NCI-H1694 (cell line): ENCODE measurements at regions not wholly inside any gene's neighbourhood (a gene's known extent, or its start where the extent isn't known, plus 50 kb on each side); places are given as distances from the start of the nearest gene placed in this dataset.
"Not testable (repeated sequence)": the region's sequence is repeated elsewhere in the genome, so short reads cannot be mapped to it uniquely, and the experiment has no call there.

ENCODE experiments used
- DNase-seq: peaks from one replicate; lab custom pipeline; 2025; lab: John Stamatoyannopoulos, UW

DNA sequence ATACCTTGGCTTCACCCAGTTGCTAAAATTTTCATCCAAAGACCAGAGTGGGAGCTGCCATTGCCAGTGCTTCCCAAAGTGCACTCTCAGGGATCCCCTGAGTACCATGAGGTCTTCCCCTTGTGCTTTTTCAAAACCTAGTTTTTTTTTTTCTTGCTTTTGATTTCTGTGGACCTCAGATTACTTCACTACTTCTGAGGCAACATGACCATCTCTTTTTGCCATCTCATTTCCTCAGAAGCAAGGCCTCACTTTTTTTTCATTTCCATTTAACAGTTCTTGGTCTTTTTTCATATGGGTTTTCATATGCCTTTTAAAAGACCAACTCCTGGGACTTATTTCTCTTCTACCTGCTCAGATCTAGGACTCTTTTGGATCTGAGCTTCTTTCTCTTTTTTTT, 64.1 kb upstream of the MMS22L start:
- no peak for DNase-seq

DNA sequence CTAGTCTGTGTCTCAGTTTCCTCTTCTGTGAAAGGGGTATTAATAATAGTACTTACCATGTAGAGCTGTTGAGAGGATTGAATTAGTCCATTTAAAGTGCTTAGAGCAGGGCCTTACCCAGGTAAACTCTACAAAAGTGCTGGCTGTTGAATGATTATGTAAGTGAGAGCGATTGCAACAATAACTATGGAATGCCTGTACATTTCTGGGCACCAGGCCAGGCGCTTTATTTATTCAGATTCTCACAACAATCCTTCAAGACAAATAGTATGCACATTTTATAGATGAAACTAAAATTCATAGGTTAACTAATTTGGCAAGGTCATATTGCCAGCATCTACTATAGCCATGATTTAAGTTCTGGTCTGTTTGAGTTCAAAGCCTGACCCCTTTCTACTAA, 78.3 kb upstream of the MMS22L start:
- DNase-seq: no peak

DNA sequence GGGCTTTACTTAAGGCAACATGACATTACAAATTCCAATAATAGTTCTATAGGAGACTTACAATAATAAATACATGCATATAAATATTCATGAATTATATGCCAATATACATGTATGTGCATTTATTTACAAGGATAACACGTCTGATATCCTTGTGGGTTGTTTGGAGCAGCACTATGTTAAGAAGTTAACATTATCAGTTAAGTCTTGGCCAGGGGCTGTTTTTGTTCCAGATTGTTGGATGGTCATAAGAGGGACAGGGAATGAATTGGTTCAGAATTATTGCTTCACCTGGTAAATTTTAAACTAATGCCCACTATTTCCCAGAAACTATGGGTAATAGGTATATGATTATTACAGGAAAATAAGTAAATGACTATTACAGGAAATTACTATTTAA, 81.3 kb upstream of the MMS22L start:
- no peak for DNase-seq

DNA sequence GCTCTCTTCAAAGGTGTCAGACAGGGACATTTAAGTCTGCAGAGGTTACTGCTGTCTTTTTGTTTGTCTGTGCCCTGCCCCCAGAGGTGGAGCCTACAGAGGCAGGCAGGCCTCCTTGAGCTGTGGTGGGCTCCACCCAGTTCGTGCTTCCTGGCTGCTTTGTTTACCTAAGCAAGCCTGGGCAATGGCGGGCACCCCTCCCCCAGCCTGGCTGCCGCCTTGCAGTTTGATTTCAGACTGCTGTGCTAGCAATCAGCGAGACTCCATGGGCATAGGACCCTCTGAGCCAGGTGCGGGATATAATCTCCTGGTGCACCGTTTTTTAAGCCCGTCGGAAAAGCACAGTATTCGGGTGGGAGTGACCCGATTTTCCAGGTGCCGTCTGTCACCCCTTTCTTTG, 99.1 kb upstream of the MMS22L start:
- DNase-seq: not testable (repeated sequence)

DNA sequence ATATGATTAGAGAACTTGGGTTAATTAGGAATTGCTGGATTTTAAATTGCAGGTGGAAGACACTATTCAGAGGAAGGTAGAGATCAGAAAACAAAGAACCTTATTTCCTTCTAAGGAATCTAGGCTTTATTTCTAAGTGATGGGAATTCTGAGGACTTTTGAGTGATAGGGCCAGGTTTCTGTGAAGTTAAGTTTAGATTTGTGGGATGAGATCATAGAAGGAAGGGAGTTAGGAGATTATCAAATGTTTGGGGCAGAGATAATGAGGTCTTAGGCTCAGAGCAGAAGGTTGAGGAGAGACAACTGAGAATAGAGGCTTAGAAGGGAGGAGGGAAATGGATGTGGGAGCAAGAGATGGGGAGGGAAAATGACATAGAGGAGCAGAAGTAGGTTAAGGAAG, 109.7 kb upstream of the MMS22L start:
- DNase-seq: no peak

DNA sequence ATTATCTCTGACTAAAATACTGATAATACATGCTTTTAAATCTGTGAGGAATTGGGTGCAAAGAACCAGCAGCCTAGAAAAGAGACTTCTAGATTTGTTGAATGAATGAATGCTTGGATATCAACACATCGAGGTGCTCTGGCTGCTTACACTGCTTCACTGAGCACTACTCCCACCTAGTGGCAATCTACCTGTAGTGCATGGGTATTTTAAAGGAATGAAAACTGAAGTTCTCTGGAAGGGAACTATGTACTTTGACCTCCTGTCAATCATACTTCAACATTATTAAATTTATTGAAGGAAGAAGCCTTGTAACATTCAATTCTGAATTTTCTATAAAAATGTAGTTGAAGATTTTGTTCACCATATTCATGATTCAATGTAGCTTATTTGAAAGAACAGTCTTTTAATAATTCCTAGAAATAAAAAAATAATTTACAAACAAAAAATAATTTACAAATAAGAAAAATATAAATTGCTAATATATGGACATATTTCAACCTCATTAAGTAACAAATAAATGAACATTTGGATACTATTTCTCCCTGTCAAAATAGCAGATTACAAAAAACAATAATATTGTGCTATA, 111.2 kb upstream of the MMS22L start:
- peak; percentile 49 for DNase-seq

DNA sequence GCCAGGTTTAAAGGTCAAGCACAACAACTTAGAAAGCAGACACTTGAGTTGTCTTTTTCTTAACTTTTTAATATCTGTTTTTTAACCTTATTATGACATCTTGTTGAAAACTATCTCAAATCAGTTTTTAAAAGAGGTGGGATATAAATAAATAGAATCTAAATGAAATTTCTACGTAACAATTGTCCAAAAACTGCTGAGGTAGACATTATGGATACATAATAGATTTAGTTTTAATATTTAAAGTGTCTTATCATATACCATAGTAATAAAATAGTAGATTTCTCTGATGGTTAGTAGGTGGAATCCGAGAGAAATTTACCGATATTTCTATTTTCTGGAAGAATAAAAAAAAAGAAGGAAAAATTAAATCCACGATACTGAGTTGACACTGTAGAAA, 113.9 kb upstream of the MMS22L start:
- no peak for DNase-seq

DNA sequence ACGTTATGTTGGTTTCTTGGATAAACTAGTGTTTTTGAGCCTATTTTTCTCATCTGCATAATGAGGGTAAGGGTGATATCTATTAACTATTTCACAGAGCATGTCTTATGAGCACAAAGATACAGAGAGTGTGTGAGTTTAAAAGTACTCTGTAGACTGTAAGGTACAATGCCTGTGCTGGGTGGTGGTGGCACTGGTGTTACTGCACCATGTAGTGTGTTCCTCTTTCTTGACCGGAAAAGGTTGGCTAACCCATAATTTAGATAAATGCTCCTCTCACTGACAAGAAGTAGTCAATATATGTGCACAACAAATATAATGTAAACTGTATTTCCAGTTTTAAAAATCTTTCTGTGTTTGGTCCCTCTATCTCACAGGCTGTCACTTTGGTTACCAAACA, 116.2 kb upstream of the MMS22L start:
- DNase-seq: no peak

DNA sequence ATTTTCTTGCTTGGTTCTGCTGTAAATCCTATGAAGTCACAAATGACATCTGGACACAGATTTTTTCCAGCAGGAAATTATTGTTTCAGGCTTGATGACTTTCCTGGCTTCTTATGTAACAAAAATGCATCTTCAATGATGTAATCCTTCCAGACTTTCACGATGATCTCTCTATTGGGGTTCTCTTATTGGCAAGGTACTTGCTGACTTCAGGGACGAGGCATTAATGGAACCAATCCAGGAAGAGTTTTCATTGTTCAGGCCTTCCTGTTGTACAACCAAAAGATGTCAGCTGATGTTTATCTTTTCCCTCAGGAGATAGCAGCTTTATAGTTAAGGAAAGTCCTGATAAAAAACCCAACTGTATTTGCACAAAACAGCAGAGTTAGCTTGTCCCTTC, 118.5 kb upstream of the MMS22L start:
- no peak for DNase-seq

DNA sequence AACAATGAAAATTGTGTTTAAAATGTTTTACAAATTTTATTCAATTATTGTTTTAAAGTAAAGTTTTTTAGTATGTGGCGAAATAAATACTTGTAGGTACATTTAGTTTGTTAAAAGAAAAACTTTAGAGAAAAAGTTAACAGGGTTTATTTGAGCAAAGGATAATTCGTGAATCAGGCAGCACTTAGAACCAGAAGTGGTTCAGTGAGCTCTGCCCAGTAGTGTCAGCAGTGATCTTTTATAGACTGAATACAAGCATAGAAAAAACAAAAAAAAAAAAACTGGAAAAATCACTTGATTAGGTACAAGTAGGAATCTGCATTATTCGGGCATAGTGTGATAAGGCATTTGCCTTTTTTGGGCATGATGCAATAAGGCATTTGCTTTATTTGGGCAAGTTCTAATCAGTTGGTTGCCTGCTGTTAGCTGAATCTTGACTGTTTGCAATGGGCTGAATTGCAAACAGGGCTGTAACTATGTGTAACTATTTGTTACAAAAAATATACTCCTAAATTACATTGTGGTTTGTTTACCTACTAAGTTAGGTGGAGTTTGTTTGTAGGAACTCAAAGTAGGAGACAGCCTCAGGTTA, 122.9 kb upstream of the MMS22L start:
- no peak for DNase-seq

DNA sequence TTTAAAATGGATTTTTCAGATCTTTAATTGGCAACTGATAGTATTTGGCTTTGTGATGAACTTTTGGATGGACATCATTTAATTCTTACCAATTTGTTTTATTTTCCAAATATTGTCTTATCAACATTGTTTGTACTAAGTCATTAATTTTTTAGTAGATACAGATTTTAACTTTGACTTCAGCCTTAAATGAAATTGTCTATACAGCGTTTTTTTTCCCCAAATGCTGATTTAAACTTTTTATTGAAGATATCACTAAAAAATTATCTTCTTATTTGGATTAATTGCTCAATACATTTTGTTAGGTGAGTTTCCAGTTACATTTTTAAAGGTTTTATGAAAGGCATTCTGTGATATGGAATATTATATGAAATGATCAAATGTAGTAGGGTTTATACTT, 123.6 kb upstream of the MMS22L start:
- DNase-seq: no peak

DNA sequence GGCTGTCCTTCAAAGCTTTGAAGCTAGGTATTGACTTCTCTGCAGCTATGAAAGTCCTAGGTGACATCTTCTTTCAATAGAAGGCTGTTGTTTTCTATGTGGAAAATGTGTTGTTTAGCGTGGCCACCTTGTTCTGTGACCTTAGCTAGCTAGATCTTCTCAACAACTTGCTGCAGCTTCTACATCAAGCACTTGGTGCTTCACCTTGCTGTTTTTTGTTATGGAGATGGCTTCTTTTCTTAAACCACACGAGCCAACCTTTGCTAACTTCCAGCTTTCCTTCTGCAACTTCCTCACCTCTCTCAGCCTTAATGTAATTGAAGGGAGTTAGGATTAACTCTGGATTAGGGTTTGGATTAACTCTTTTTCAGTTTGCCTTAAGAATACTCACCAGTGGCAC, 128.6 kb upstream of the MMS22L start:
- DNase-seq: no peak

DNA sequence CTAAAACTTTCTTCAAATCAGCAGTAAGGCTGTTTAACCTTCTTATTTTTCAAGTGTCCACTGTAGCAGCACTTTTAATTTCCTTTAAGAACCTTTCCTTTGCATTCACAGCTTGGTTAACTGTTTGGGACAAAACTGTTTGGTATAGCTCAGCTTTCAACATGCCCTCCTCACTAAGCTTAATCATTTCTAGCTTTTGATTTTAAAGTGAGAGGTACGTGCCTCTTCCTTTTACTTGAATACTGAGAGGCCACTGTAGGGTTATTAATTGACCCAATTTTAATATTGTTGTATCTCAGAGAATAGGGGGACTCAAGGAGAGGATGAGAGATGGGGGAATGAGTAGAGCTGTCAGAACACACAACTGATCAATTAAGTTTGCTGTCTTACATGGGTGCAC, 129.5 kb upstream of the MMS22L start:
- no peak for DNase-seq

DNA sequence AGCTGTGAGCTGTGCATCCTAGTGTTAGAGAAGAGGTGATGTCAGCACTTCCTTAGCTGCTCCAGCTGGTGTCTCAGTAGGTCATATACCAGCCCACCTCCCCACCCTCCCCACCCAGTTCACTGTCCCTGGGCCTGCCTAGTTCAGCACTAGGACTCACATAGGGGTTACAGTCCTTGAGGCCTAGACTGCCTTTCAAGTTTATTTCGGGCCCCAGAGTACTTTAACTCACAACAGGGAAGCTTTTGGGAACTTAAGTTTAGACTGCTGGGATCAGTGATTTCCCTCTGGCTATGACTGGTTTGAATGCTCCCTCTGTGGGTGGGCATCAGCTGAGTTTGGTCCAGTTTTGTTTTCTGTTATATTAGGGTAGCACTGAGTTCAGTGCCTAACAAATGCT, 139.2 kb upstream of the MMS22L start:
- DNase-seq: no peak

DNA sequence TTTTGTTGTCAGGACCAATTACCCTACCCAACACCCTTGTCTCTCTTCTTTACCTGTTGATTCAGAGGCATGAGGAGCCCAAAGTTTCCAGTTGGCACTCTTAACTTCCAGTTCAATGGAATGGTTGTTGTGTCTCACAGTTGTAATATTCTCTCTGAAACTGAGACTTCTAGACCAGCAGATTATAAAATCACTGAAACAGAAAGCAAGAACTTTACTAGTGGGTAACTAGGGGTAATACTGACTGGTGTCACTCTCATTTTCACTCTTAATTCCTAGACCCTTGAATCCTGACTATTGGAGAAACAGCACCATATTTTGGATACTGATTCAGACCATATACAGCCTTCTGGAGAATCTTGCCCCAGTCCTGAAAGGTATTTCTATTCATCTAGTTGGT, 140.2 kb upstream of the MMS22L start:
- DNase-seq: no peak

DNA sequence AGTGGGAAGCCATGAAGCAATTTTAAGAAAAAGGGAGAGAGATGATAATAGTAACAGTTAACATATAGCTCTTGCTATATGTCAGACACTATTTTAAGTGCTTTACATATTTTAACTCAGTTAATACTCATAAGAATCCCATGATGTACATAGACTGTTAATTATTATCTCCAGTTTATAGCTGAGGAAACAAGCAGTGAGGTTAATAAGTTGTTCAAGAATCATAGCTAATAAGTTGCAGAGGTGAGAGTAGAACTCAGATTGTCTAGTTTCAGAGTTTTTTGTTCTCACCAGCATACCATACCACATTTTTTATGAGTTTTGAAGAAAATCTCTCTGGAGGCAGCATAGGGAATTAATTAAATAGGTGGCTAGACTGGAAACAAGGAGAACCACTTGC, 144.6 kb upstream of the MMS22L start:
- no peak for DNase-seq

DNA sequence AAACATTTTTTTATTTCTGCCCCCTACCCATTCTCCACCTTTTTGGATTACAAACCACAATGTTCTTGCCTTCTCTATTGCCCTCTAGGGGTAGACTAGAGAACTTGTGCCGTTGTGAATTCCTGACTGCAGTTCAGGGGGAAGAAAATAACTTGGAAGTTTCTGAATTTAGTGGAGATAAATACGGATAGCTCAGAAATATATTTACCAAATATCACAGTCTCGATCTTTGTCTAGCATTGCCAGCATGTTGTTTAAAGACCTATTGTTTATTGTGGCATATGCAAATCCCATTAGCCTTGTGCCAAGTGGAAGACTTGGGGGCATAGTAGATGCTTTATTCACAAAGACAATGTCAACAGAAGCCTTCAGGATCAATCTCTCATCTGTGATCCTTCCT, 154.1 kb upstream of the MMS22L start:
- no peak for DNase-seq

DNA sequence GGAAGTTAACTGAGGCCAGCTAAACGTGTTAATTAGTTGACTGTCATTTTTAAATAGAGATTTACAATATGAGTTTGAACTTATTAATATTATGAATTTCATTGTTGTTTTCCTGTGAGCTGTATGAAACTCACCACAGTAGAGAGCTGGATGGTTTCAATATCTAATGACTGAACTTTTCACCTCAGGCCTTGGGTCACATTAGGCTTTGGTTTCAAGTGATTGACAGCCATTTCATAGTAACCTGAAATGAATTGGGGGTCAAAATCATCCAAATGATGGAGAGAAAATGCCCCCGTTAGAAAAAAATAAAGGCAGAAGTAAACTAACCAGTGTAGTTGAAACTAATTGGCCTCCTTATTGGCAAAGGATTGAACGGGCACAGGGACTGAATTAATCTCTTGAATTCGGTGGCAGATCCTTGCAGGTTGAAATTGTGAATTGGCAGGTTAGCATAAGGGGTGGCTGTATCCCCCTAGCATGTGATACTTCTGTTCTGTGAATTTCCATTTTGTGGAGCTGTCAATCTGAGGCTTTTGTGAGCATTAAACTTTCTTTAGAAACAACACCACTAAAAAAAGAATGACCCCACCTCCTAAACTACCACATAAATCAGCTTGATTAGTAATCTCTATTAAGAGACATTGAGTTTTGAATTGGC, 155.1 kb upstream of the MMS22L start:
- no peak for DNase-seq

DNA sequence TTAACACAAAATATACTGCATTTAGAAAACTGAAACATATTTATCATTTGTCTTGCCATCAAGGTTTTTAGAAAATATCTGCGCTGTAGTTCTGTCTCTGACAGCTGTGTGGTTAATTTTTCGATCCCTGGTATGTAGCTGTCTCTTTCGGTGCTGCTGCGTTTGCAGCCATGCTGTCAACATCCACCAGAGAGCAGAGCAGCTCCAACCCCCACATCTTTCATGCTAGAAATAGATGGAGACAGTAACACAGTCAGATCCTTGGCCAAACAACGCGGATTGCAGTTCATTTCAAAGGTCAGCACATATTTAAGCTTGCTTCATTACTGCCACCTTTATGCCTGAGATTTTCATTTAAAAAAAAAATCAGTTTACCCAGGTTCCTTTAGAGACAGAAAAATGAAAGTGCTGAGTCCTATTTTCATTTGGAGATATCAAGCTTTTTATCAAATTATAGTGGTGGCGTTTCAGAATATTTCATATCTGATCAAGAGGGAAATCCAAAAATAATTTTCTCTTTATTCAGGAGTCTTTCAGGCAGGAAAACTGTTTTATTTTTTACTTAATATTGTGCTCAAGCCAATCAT, 157.7 kb upstream of the MMS22L start:
- DNase-seq: peak; percentile 34

DNA sequence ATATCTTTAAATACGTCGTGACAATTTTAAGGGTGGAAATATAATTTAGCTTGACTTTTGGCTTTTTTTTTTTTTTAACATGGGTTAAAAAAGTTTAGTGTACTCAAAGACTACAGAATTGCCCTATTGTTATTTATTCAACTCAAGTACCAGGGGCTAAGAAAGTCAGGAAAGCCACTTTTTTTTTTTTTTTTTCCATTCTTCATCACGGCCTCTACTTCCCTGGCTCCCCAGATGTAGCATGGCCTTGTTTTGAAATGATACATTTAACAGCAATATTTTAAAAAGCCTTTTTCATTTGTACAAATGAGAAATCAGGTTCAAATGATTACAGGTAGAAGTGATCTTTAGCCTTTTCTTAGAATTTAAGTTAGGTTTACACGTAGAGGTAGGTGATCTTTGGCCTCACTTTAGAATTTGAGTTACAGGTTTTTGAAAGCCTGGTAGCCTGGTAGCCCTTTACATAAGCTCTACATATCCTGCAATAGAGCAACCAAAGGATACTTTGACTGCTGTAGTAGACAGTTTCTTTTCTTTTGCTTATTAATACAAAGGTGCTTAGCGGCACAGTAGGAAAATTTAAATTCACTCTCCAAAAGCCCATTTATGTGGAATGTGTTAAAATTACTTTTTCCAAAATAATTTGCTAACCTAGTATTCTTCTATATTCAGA, 160.5 kb upstream of the MMS22L start:
- no peak for DNase-seq

DNA sequence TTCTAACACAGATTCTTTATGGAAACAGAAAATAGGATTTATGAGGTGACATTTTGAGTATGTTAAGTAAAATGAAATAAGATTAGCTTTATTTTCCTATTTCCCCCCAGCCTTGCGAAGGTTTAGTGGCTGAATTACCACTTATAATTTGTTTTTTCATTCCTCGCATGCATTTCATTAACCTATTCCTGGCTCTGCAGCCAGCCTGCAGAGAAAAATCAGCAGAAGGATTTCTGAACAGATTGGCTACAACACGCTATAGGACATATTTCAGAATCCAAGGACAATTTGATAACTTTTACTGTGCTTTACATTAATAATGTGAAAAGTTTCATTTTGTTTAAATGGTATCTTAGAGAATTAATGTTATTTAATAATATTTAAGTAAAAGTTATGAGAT, 162.4 kb upstream of the MMS22L start:
- DNase-seq: no peak

DNA sequence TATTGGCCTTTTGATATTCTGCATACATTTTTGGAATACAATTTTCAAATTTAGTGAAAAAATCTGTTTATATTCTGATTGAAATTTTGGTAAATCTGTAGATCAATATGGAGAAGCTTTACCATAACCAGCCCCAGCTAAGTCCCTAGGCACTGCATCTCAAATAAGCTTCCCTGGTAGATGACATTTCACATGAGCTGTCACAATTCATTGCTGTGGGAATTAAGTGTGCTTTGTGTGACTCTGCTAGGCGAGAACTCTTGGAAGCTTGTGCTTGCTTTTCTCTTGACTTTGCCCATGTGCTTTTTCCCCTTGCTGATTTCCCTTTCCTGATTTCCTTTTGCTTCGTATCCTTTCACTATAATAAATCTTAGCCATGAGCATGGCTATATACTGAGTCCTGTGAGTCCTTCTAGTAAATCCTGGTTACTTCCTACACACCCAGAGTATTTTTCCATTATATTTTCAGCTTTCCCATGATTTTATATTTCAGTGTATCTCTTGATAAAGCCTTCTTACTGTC, 166.5 kb upstream of the MMS22L start:
- DNase-seq: no peak

DNA sequence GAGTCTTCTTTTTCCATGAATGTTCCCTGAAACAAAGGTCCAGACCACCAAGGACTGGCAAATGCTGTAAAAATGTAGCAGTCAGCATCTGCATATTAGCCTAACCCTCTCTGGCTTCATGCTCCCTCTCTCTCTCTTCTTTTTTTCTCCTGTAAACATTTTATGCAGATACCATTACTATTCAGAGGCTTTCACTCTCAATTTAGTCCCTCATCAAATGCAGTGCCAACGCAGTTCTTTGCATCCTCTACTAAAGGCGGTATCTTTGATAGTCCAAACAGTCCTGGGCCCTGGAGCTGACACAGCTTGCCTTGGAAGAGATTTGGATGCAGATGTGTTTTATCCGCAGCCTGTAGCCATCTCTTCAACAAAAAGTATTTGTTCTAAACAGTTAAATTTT, 167.1 kb upstream of the MMS22L start:
- DNase-seq: no peak
